ENCODE measurements at regions not wholly inside any gene's neighbourhood (a gene's known extent, or its start where the extent isn't known, plus 50 kb on each side); places are given as distances from the start of the nearest gene placed in this dataset.

GRCh38 chr11:128207861-128208321 is 379.5 kb downstream of the ETS1 start:
- no peaks in the 10 kb centered on the region for H3K9me3 ChIP-seq (ENCODE audit: control extremely low read depth in 1 of 3, control insufficient read depth in 2 of 3, insufficient read depth in 1 of 3, low read length in 2 of 3)
- TF ChIP-seq CTCF (IDR thresholded peaks at IDR 0.05), result no peak
- TF ChIP-seq EZH2 (IDR thresholded peaks at IDR 0.05; ENCODE audit: borderline replicate concordance, insufficient read depth, low read depth, low read length, poor library complexity, severe bottlenecking), result no peak
- H3K27me3 ChIP-seq (replicated peaks in 1 of 4; ENCODE audit: control extremely low read depth in 1 of 4, control insufficient read depth in 3 of 4, insufficient read depth in 4 of 4, low read length in 3 of 4), result no peaks in the 10 kb centered on the region
- ChIA-PET POLR2A (no interaction called here), CTCF (interaction anchor here (1.2 kb wide), 1 partner anchor 11 kb away, joined by 3 read pairs; no protein-coding TSS in a partner anchor)
- DNase-seq (no peak), ATAC-seq (ENCODE audit: low read depth) (no peak)
- H3K4me1 Mint-ChIP-seq, result no peaks in the 10 kb centered on the region
- H3K4me1 ChIP-seq (ENCODE audit: control insufficient read depth in 2 of 2, insufficient read depth in 2 of 2, low read length in 2 of 2), result no peaks in the 10 kb centered on the region
- H3K4me3 Mint-ChIP-seq, result no peak overlapping the region
- H3K9me3 Mint-ChIP-seq (ENCODE audit: insufficient read depth), result peaks cover 2% of the 10 kb centered on the region
- no peaks in the 10 kb centered on the region for H3K36me3 ChIP-seq (replicated peaks in 1 of 2; ENCODE audit: control extremely low read depth in 1 of 2, control insufficient read depth in 1 of 2, extremely low read depth in 1 of 2, insufficient read depth in 2 of 2, low read length in 1 of 2)
- H3K79me2 ChIP-seq (ENCODE audit: control insufficient read depth, insufficient read depth, low read length), result no peaks in the 10 kb centered on the region
- H3K27me3 Mint-ChIP-seq, result no peaks in the 10 kb centered on the region
- H3K4me2 ChIP-seq (replicated peaks; ENCODE audit: low read depth, low read length, poor library complexity, severe bottlenecking), result no peak overlapping the region
- no peak overlapping the region for H3K9ac ChIP-seq (ENCODE audit: low read length)
- no peak overlapping the region for H3K27ac Mint-ChIP-seq
- WGBS (ENCODE audit: insufficient coverage), result 82% methylated on average over 2 of the region's 3 CpGs
- H4K20me1 ChIP-seq (ENCODE audit: control insufficient read depth, insufficient read depth, low read length, poor library complexity, severe bottlenecking), result no peaks in the 10 kb centered on the region
- intact Hi-C loops (cut with micrococcal nuclease), result no loop called here
- no peak overlapping the region for H3K27ac ChIP-seq (ENCODE audit: low read length in 2 of 2)
- no peak overlapping the region for H3K4me3 ChIP-seq (ENCODE audit: control extremely low read depth in 1 of 5, extremely low read depth in 1 of 5, insufficient read depth in 1 of 5, low read depth in 2 of 5, low read length in 4 of 5)
- H2AFZ ChIP-seq (ENCODE audit: insufficient read depth, low read depth, low read length, poor library complexity, severe bottlenecking), result no peak overlapping the region

GRCh38 chr11:128206461-128206860 is 380.9 kb downstream of the ETS1 start:
- no peaks in the 10 kb centered on the region for H3K79me2 ChIP-seq (ENCODE audit: control insufficient read depth, insufficient read depth, low read length)
- H3K4me3 Mint-ChIP-seq, result no peak overlapping the region
- H2AFZ ChIP-seq (ENCODE audit: insufficient read depth, low read depth, low read length, poor library complexity, severe bottlenecking), result no peak overlapping the region
- H3K9me3 ChIP-seq (ENCODE audit: control extremely low read depth in 1 of 3, control insufficient read depth in 2 of 3, insufficient read depth in 1 of 3, low read length in 2 of 3), result no peaks in the 10 kb centered on the region
- H3K36me3 ChIP-seq (replicated peaks in 1 of 2; ENCODE audit: control extremely low read depth in 1 of 2, control insufficient read depth in 1 of 2, extremely low read depth in 1 of 2, insufficient read depth in 2 of 2, low read length in 1 of 2), result no peaks in the 10 kb centered on the region
- no peak overlapping the region for H3K9ac ChIP-seq (ENCODE audit: low read length)
- H3K4me1 ChIP-seq (ENCODE audit: control insufficient read depth in 2 of 2, insufficient read depth in 2 of 2, low read length in 2 of 2), result no peaks in the 10 kb centered on the region
- no peaks in the 10 kb centered on the region for H4K20me1 ChIP-seq (ENCODE audit: control insufficient read depth, insufficient read depth, low read length, poor library complexity, severe bottlenecking)
- DNase-seq, result no peak
- peaks cover 2% of the 10 kb centered on the region for H3K9me3 Mint-ChIP-seq (ENCODE audit: insufficient read depth)
- ChIA-PET POLR2A (no interaction called here), CTCF (interaction anchor here (0.6 kb wide), 1 partner anchor 1036 kb away, joined by 3 read pairs; no protein-coding TSS in a partner anchor)
- H3K27ac Mint-ChIP-seq, result no peak overlapping the region
- no peak overlapping the region for H3K27ac ChIP-seq (ENCODE audit: low read length in 2 of 2)
- TF ChIP-seq EZH2 (IDR thresholded peaks at IDR 0.05; ENCODE audit: borderline replicate concordance, insufficient read depth, low read depth, low read length, poor library complexity, severe bottlenecking) (no peak), CTCF (IDR thresholded peaks at IDR 0.05) (no peak)
- no peaks in the 10 kb centered on the region for H3K27me3 ChIP-seq (replicated peaks in 1 of 4; ENCODE audit: control extremely low read depth in 1 of 4, control insufficient read depth in 3 of 4, insufficient read depth in 4 of 4, low read length in 3 of 4)
- H3K4me3 ChIP-seq (ENCODE audit: control extremely low read depth in 1 of 5, extremely low read depth in 1 of 5, insufficient read depth in 1 of 5, low read depth in 2 of 5, low read length in 4 of 5), result no peak overlapping the region
- intact Hi-C loops (cut with micrococcal nuclease), result no loop called here
- H3K4me1 Mint-ChIP-seq, result no peaks in the 10 kb centered on the region
- H3K4me2 ChIP-seq (replicated peaks; ENCODE audit: low read depth, low read length, poor library complexity, severe bottlenecking), result no peak overlapping the region
- H3K27me3 Mint-ChIP-seq, result no peaks in the 10 kb centered on the region
- ATAC-seq (ENCODE audit: low read depth), result no peak

All from B cell (primary cell).